Thymus (tissue), 11 donors: ENCODE measurements at regions not wholly inside any gene's neighbourhood (a gene's known extent, or its start where the extent isn't known, plus 50 kb on each side); places are given as distances from the start of the nearest gene placed in this dataset.

ENCODE experiments used
- DNase-seq, 9 donors: peaks; one replicate each; pipeline ENCODE4 v3.0.0-alpha.2; 2013; ENCODE audit warnings: low spot score in 9 of 9, low read depth in 6 of 9, missing footprints in 1 of 9
- H3K27ac ChIP-seq, 2 donors: one replicate each; pipeline ENCODE4 v1.5.1; 2013; ENCODE audit warnings: control low read depth in 1 of 2, low read depth in 1 of 2, low read length in 1 of 2, mild to moderate bottlenecking in 1 of 2, moderate library complexity in 1 of 2
- H3K27me3 ChIP-seq, 2 donors: one replicate each; pipeline ENCODE4 v1.5.1; 2013; ENCODE audit warnings: low read length in 1 of 2; ENCODE audit not compliant: control insufficient read depth in 2 of 2, insufficient read depth in 1 of 2
- H3K36me3 ChIP-seq, 2 donors: one replicate each; pipeline ENCODE4 v1.5.1; 2013; ENCODE audit warnings: low read length in 1 of 2, mild to moderate bottlenecking in 1 of 2, moderate library complexity in 1 of 2; ENCODE audit not compliant: control insufficient read depth in 2 of 2, insufficient read depth in 2 of 2
- H3K4me1 ChIP-seq, 2 donors: one replicate each; pipeline ENCODE4 v1.5.1; 2013; ENCODE audit warnings: low read length in 2 of 2; ENCODE audit not compliant: control insufficient read depth in 2 of 2, insufficient read depth in 2 of 2
- H3K4me3 ChIP-seq, 2 donors: one replicate each; pipeline ENCODE4 v1.5.1; 2013; ENCODE audit warnings: low read length in 2 of 2, control low read depth in 1 of 2, mild to moderate bottlenecking in 1 of 2
- H3K9me3 ChIP-seq, 2 donors: one replicate each; pipeline ENCODE4 v1.5.1; 2013; ENCODE audit warnings: low read length in 1 of 2, mild to moderate bottlenecking in 1 of 2; ENCODE audit not compliant: control insufficient read depth in 2 of 2, insufficient read depth in 1 of 2
- WGBS: extraction: QIAGEN DNeasy Blood & Tissue Kit; methylation state at CpG from one replicate; pipeline ENCODE4 v1.1.7; 2013; 5-methylcytosine and 5-hydroxymethylcytosine counted together
- donor health status: healthy.

- Histone ChIP-seq H3K27ac (no peak overlapping the region), H3K4me3 (no peak overlapping the region), H3K9me3 (no peaks in the 10 kb centered on the region), H3K27me3 (no peaks in the 10 kb centered on the region), H3K4me1 (no peaks in the 10 kb centered on the region), H3K36me3 (no peaks in the 10 kb centered on the region)
- WGBS, result 83% methylated on average over 8 of the region's 8 CpGs
- no peak for DNase-seq
Observed at GRCh38 chr6:94350833-94351232, 931.5 kb upstream of the EPHA7 start.

GRCh38 chr6:94349227-94349626, 929.9 kb upstream of the EPHA7 start:
- Histone ChIP-seq H3K36me3 (no peaks in the 10 kb centered on the region), H3K27ac (no peak overlapping the region), H3K27me3 (no peaks in the 10 kb centered on the region), H3K9me3 (no peaks in the 10 kb centered on the region), H3K4me3 (no peak overlapping the region), H3K4me1 (no peaks in the 10 kb centered on the region)
- no peak for DNase-seq
- 93% methylated on average over 1 of the region's 1 CpG for WGBS

- WGBS, result 82% methylated on average over 1 of the region's 1 CpG
- DNase-seq, result no peak
- H3K4me1 ChIP-seq, result no peaks in the 10 kb centered on the region
- no peak overlapping the region for H3K27ac ChIP-seq
- no peaks in the 10 kb centered on the region for H3K9me3 ChIP-seq
- H3K36me3 ChIP-seq, result no peaks in the 10 kb centered on the region
- H3K4me3 ChIP-seq, result no peak overlapping the region
- no peaks in the 10 kb centered on the region for H3K27me3 ChIP-seq
Observed at GRCh38 chr6:94344866-94345265, 925.5 kb upstream of the EPHA7 start.

- no peaks in the 10 kb centered on the region for H3K9me3 ChIP-seq
- no peak overlapping the region for H3K27ac ChIP-seq
- no peaks in the 10 kb centered on the region for H3K36me3 ChIP-seq
- no peaks in the 10 kb centered on the region for H3K27me3 ChIP-seq
- WGBS, result 90% methylated on average over 2 of the region's 2 CpGs
- no peaks in the 10 kb centered on the region for H3K4me1 ChIP-seq
- no peak overlapping the region for H3K4me3 ChIP-seq
- no peak for DNase-seq
Observed at GRCh38 chr6:94341173-94341572, 921.8 kb upstream of the EPHA7 start.

- Histone ChIP-seq H3K4me1 (no peaks in the 10 kb centered on the region), H3K9me3 (peaks cover 0 to 6% of the 10 kb centered on the region in 2 donors), H3K27ac (no peak overlapping the region), H3K36me3 (no peaks in the 10 kb centered on the region), H3K27me3 (no peaks in the 10 kb centered on the region), H3K4me3 (no peak overlapping the region)
- WGBS, result 91% methylated on average over 1 of the region's 1 CpG
- no peak for DNase-seq
Observed at GRCh38 chr6:94323853-94324252, 904.5 kb upstream of the EPHA7 start.

- no peaks in the 10 kb centered on the region for H3K27me3 ChIP-seq
- H3K9me3 ChIP-seq, result peaks cover 0 to 4% of the 10 kb centered on the region in 2 donors
- H3K27ac ChIP-seq, result no peak overlapping the region
- DNase-seq, result no peak
- H3K4me1 ChIP-seq, result no peaks in the 10 kb centered on the region
- no peak overlapping the region for H3K4me3 ChIP-seq
- 92% methylated on average over 5 of the region's 5 CpGs for WGBS
- no peaks in the 10 kb centered on the region for H3K36me3 ChIP-seq
Observed at GRCh38 chr6:94300424-94301144, 881.2 kb upstream of the EPHA7 start.

- no peaks in the 10 kb centered on the region for H3K4me1 ChIP-seq
- no peak overlapping the region for H3K27ac ChIP-seq
- no peaks in the 10 kb centered on the region for H3K27me3 ChIP-seq
- H3K36me3 ChIP-seq, result no peaks in the 10 kb centered on the region
- DNase-seq, result no peak
- whole genome bisulfite sequencing, result 88% methylated on average over 6 of the region's 6 CpGs
- no peak overlapping the region for H3K4me3 ChIP-seq
- H3K9me3 ChIP-seq, result no peaks in the 10 kb centered on the region
Observed at GRCh38 chr6:94289131-94289530, 869.8 kb upstream of the EPHA7 start.

- DNase-seq, result no peak
- Histone ChIP-seq H3K36me3 (no peaks in the 10 kb centered on the region), H3K4me3 (no peak overlapping the region), H3K27ac (no peak overlapping the region), H3K4me1 (no peaks in the 10 kb centered on the region), H3K27me3 (no peaks in the 10 kb centered on the region), H3K9me3 (no peaks in the 10 kb centered on the region)
- WGBS, result 85% methylated on average over 5 of the region's 5 CpGs
Observed at GRCh38 chr6:94278146-94278545, 858.8 kb upstream of the EPHA7 start.

- Histone ChIP-seq H3K27me3 (no peaks in the 10 kb centered on the region), H3K9me3 (no peaks in the 10 kb centered on the region), H3K36me3 (no peaks in the 10 kb centered on the region), H3K4me1 (no peaks in the 10 kb centered on the region), H3K4me3 (no peak overlapping the region), H3K27ac (no peak overlapping the region)
- 87% methylated on average over 2 of the region's 2 CpGs for WGBS
- DNase-seq, result no peak
Observed at GRCh38 chr6:94272327-94272726, 853.0 kb upstream of the EPHA7 start.
